Transverse colon (tissue), 3 donors: ENCODE measurements at regions not wholly inside any gene's neighbourhood (a gene's known extent, or its start where the extent isn't known, plus 50 kb on each side); places are given as distances from the start of the nearest gene placed in this dataset.
"Not testable (repeated sequence)": the region's sequence is repeated elsewhere in the genome, so short reads cannot be mapped to it uniquely, and the experiment has no call there.

Source experiments
- POLR2A ChIP-seq: fragments of 450-650 bp; IDR thresholded peaks from one replicate; pipeline ENCODE4 v1.6.1; 2016; ENCODE audit warnings: antibody characterized with exemption, mild to moderate bottlenecking, moderate library complexity
- TF ChIP-seq, protein P1 (sequence below), 5 experiments: fragments of 200-600 bp in 3 of 5; fragments of 450-650 bp in 2 of 5; sonication (generic) in 3 of 5; IDR thresholded peaks; 1 replicate in 2 of 5; 2 replicates in 3 of 5; pipeline ENCODE4 v1.5.1; 2016 to 2017; ENCODE audit warnings: antibody characterized with exemption in 5 of 5, inconsistent platforms in 3 of 5, mild to moderate bottlenecking in 2 of 5, moderate library complexity in 1 of 5

DNA sequence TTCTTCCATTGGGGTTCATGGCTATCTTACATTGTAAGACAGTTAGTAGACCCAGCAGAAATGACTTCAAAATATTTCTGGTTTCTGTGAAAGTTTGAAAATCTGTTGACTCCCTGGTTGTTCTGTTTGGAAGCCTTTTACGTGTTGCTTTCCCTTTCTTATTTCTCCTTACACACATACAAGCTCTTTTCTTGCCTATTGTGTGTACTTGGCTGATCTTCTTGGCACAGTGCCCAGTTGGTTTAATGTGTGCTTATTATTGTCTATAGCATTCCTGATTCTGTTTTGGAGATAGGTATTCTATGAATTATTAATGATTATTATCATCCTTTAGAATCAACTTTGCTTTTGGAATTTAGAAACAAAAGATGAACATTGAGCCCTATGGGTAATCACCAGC, 1995.0 kb downstream of the FOXD4L5 start:
- not testable (repeated sequence) for TF ChIP-seq POLR2A
- TF ChIP-seq, protein P1, sequence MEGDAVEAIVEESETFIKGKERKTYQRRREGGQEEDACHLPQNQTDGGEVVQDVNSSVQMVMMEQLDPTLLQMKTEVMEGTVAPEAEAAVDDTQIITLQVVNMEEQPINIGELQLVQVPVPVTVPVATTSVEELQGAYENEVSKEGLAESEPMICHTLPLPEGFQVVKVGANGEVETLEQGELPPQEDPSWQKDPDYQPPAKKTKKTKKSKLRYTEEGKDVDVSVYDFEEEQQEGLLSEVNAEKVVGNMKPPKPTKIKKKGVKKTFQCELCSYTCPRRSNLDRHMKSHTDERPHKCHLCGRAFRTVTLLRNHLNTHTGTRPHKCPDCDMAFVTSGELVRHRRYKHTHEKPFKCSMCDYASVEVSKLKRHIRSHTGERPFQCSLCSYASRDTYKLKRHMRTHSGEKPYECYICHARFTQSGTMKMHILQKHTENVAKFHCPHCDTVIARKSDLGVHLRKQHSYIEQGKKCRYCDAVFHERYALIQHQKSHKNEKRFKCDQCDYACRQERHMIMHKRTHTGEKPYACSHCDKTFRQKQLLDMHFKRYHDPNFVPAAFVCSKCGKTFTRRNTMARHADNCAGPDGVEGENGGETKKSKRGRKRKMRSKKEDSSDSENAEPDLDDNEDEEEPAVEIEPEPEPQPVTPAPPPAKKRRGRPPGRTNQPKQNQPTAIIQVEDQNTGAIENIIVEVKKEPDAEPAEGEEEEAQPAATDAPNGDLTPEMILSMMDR (IDR thresholded peaks at IDR 0.05), result not testable (repeated sequence)
